GM23248 (cell line): ENCODE measurements at regions not wholly inside any gene's neighbourhood (a gene's known extent, or its start where the extent isn't known, plus 50 kb on each side); places are given as distances from the start of the nearest gene placed in this dataset.

Source experiments
- EZH2 ChIP-seq: fragments of 200-600 bp; sonication (generic); IDR thresholded peaks from 2 replicates; pipeline ENCODE4 v1.6.1; 2018; ENCODE audit warnings: antibody characterized with exemption, mild to moderate bottlenecking; ENCODE audit not compliant: insufficient read depth, poor library complexity, severe bottlenecking
- EZH2phosphoT487 ChIP-seq: fragments of 200-600 bp; sonication (generic); IDR thresholded peaks from 2 replicates; pipeline ENCODE4 v1.6.1; 2018; ENCODE audit warnings: antibody characterized with exemption, moderate library complexity, mild to moderate bottlenecking, low read depth; ENCODE audit not compliant: insufficient read depth

- TF ChIP-seq EZH2phosphoT487, result no peak
- TF ChIP-seq EZH2, result no peak
Measured at GRCh38 chr17:73797594-73798110, 153.4 kb upstream of the SDK2 start.
